NCI-H1048 (cell line): ENCODE measurements at regions not wholly inside any gene's neighbourhood (a gene's known extent, or its start where the extent isn't known, plus 50 kb on each side); places are given as distances from the start of the nearest gene placed in this dataset.

Source experiments
- DNase-seq: peaks from one replicate; lab custom pipeline; 2025; lab: John Stamatoyannopoulos, UW

- DNase-seq, result no peak
Observed at GRCh38 chr6:2562721-2563451, 187.8 kb downstream of the MYLK4 start.

DNA sequence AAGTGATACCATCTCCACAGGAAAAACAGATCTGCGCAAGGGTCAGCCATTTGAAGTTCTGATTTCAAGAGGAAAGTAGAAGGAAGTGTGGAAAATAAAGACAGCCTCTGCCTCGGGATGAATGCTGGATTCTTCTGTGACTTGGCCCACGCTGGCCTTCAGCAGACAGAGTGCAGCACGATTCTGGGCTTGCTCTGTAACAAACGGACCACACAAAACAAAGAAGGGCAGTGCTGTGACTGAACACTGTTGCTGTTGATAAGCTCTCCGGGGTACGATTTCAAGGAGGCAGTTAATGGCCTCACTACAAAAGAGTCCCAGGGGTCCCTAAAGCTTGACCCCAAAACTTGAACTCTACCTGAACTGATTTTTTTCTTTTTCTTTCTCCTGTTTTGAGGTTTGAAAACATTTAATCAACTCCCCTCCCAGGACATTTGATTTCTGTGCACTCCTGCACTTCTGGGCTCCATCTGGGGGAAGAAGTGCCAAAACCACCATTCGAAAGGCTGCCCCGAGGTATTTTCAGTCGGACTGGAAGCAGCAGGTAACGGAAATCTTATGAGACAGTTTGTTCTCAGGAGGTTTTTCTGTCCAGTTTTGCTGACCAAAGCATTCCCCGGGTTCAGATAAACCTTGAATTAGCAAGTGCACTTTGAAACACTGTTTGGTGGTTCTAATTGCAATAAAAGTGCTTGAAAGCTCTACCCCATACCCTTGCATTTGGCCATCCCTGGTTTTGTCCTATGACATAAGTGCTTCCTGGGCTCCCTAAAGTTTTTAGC, 189.6 kb downstream of the MYLK4 start:
- DNase-seq, result no peak

- no peak for DNase-seq
Observed at GRCh38 chr6:2560140-2560818, 190.4 kb downstream of the MYLK4 start.

DNA sequence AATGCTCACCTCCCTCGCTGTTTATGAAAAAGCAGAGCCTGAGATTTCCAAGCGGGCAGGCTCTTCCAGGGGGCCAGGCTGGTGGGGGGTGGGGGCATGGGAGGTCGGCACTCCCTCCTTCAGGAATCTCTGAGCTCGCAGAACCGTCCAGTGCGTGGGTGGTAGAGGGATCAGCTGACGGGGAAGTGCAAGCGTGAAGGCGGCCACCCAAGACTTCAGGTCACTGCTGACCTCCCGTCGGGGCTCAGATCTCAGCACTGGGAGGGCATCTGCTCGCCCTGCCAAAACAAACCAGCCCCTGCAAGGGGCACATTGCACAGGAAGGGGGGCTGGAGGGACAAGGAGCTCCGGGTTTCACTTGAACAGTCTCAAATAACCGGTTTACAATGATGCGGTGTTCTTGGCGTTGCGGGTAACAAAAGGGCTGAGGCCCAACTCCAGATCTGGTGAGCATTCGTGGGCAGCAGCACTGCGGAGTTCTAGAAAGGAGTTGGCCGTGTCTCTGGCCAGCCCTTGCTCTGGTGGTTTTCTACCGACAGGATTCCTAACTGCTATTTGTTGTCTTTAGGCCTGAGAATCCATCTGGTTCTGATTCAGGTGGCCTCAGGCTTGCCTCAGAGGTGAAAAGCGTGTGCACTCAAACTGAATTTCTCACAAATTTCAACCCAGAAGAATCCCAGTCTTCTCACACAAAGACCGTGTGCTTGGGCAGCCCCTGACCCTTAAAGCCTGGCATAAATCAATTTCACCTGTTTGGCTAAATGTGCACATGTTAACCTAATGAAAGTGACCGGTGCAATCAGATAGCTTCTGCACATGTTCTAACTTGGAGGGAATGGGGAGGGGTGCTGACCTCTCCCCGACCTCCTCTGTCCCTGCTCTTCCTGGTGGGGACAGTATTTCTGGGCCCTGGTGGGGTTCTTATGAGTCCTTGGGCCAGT, 191.6 kb downstream of the MYLK4 start:
- no peak for DNase-seq

DNA sequence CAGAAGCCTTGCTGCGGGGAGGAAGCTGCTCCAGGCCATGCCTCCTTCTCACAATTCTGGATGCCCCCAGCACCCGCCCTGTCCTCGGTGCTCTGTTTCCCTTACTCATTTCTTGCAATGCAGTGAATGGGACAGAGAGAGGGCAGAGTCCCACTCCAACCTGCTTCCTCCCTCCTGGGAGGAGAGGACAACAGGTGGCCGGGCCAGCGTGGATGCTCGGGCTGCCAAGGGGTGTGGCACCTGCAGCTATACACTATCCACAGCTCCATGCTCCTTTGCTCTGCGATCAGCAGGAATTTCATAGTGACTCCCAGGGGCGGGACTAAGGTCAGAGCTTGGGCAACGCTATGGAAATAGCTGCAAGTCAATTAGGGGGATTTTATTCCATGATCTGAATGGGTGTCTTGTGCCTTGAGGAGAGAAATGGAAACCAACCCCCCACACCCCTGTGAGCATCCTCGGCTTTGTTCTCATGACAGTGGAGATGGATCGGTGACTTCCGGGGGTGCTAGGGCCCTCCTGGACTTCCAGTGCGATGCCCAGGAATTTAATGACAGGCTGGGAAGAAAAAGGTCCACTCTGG, 192.5 kb downstream of the MYLK4 start:
- DNase-seq, result no peak

GRCh38 chr6:2557181-2557720, 193.5 kb downstream of the MYLK4 start:
- DNase-seq, result no peak

DNA sequence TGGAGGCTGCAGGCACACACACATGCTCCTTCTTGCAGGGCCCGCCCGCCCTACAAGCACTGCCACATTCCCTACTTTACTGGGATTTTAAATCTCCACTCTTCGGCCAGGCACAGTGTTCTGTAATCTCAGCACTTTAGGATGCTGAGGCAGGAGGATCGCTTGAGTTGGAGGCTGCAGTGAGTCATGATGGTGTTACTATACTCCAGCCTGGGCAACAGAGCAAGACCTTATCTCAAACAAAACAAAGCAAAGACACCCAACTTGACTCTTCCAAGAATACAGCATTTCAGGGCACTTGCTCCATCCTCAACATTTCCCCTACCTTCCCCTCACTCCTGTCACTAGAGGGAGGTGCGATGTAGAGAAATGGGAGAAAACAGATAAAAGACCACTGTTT, 194.0 kb downstream of the MYLK4 start:
- no peak for DNase-seq

GRCh38 chr6:2554651-2555260, 196.0 kb downstream of the MYLK4 start:
- no peak for DNase-seq

GRCh38 chr6:2552526-2553154, 198.1 kb downstream of the MYLK4 start:
- DNase-seq, result no peak

DNA sequence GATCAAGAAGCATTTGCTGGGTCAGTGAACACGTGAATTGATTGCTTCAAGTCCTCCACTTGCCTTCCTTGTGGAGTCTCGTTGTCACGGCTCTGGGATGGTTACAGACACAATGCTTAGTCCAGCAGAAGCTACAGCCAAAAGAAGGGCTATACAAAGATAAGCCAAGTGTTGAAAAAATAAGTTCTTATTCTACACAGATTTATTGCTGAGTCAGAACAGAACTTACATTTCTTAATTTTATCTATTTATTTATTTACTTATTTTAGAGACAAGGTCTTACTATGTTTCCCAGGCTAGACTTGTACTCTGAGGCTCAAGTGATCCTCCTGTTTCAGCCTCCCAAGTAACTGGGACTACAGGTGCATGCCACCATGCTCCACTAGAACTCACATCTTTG, 199.0 kb downstream of the MYLK4 start:
- DNase-seq, result no peak

DNA sequence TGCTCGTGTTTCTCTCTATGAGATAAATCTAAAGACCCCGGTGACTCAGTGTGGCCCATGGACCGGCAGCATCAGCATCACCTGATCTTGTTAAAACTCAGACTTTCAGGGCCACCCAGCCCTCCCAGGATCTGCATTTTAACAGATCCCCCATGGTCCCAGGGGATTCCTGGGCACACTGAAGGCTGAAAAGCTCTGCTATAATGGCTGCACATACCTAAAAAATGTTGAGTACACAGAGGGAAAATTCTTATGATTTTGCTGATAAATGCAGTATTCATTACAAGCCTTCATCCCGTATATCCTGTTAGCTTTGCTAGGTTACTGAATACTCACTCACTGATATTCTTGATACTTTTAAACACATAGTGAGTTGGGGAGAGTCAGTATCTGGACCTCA, 200.5 kb downstream of the MYLK4 start:
- DNase-seq, result no peak

DNA sequence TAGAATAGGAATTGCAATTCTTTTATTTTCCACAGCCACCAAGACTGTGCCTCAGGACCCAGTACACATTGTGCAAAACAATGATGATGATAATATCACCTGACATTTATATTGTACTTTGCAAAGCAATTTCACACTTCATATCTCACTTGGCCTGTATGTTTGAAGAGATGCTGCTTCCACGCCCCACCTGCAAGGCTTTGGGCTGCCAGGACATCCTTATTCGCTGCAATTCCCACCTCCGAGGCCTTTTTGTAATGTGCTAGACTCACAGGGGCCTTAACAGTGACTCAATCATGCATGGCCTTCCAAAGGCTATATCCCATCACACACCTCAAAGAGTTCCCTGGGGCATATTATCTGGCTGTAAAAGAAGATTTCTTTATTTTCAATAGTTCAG, 200.9 kb downstream of the MYLK4 start:
- DNase-seq, result no peak

DNA sequence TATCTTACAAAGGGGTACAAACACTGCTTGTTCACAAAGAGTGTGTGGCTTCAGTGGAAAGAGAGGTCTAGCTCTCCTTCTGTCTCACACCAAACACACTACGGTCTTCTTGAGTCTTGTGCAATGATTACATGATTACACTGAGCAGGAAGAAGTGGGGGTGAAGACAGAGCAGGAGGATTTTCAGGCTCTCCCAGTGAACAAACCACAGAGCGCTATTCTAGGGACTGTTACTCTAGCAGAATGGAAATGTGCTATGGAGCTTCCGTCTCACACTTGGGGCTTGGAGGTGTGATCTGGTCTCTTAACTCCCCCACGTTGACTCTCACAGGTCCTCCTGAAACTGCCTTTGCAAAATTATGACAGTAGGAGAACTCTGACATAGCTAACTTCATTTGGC, 203.4 kb downstream of the MYLK4 start:
- DNase-seq, result no peak

DNA sequence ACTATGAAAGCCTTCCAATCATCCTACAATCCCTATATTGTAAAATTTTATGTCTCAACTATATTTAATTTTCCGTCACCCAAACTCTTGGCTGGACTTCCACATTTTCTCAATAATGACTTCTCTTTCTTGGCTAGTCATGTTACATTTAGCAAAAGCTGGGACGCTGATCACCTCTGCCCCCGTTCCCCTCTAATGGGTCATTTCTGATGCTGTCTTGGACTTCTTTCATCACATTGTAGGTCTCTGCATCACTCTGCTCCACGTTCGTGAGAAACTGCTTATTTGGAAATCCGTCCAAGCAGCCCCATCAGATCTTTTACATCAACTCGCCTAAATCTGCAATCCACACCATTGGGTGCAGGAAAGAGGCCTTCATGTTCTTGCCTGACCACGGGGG, 203.8 kb downstream of the MYLK4 start:
- DNase-seq, result no peak

DNA sequence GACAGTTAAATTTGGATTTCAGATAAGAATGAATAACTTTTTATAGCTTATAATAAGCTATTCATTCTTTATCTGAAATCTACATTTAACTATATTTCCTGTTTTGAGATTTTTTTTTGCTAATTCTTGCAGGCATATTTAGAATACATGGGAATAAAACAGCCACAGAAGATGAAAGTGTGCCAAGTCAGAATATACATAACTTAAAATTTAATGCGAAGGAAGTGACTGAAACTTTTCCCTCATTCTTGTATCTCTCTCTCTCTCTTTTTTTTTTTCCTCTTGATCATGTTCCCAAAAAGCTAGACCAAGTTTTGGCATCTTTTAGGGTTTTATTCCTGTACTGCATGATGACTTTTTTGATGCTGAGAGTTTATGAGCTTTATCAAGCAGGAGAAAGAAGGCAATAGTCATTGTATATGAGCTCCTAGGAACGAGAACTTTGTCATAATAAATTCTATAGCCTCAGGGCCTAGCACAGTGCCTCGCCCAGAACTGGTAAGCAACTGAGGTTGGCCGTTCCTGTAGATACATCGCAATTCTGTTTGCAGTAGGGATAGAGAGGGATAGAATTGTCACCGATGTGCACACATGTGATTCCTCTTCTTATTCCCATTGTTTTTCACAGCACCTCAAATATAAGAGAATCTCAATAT, 205.2 kb downstream of the MYLK4 start:
- DNase-seq, result no peak

GRCh38 chr6:2543321-2543720, 207.4 kb downstream of the MYLK4 start:
- no peak for DNase-seq

DNA sequence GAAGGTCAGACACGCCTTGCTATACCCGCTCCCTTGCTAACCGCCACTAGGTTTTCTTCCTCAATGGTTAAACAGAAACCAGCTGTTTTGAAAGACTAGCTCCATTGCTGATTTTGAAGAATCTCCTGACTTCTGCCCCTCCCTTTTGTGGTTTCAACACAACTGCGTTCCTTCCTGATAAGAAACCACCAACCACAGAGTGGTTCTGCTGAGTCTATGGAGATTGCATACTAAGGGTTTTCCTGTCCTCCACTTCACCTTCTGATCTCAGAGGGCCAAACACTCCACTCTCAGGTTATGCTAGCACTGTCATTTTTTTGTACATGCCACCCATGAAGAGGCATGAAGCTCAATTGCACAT, 207.9 kb downstream of the MYLK4 start:
- DNase-seq, result no peak

DNA sequence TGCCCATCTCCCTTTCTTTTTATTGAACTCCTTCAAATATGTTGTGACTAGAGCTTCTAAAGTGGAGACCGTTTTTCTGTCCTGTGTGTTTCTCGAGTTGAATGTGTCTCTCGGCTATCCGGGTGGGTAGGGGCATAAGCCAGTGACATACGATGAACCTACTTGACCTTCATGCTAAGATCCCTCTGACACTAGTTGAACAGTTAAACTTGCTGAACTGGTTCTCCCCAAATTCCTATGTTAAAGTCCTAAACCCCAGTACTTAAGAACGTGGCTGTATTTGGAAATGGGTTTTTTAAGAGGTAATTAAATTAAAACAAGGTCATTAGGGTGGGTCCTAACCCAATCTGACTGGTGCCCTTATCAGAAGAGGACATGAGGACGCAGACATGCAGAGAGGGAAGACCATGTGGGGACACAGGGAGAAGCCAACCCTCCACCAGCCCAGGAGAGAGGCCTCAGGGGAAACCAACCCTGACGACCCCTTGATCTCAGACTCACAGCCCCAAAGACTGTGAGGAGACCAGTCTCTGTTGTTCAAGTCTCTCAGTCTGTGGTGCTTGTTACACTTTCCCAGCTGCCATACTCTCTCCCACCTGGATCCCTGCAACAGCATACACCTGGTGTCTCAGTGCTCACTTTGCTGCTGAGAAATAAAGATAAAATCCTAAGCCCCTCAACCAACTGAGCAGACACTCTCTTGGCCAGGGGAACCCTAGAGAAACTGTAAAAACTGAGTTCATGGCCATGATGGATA, 208.4 kb downstream of the MYLK4 start:
- no peak for DNase-seq

GRCh38 chr6:2536451-2536850, 214.3 kb downstream of the MYLK4 start:
- DNase-seq, result no peak
